ENCODE measurements at regions not wholly inside any gene's neighbourhood (a gene's known extent, or its start where the extent isn't known, plus 50 kb on each side); places are given as distances from the start of the nearest gene placed in this dataset.

DNA sequence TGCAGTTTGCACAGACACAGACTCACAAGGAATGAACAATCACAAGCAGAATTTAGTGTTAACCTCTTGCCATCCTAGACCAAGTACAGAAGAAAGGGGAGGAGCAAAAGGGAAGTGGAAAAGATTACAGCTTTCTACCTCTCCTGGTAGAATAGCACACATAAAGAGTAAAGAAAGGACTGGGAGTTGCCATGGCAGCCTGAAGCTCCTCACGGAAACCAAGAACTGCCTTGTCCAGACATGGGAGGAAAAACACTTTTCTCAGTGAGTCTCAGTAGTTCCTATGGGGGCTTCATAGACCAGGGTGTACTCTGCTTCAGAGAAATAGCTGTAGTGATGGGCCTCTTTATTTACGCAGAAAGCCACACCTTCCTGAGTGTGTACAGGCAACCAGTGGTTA, 114.7 kb upstream of the GAP43 start:
- intact Hi-C loops (cut with DNase I; ENCODE audit: low total_unique reads) = no loop called here
- DNase-seq (ENCODE audit: low spot score in 2 of 2) = no peak
- no peak overlapping the region for H3K4me3 ChIP-seq (ENCODE audit: low read depth, poor library complexity, severe bottlenecking)
- WGBS, 2 donors = 81 to 83% methylated on average over 2 of the region's 2 CpGs
- TF ChIP-seq, protein P1, sequence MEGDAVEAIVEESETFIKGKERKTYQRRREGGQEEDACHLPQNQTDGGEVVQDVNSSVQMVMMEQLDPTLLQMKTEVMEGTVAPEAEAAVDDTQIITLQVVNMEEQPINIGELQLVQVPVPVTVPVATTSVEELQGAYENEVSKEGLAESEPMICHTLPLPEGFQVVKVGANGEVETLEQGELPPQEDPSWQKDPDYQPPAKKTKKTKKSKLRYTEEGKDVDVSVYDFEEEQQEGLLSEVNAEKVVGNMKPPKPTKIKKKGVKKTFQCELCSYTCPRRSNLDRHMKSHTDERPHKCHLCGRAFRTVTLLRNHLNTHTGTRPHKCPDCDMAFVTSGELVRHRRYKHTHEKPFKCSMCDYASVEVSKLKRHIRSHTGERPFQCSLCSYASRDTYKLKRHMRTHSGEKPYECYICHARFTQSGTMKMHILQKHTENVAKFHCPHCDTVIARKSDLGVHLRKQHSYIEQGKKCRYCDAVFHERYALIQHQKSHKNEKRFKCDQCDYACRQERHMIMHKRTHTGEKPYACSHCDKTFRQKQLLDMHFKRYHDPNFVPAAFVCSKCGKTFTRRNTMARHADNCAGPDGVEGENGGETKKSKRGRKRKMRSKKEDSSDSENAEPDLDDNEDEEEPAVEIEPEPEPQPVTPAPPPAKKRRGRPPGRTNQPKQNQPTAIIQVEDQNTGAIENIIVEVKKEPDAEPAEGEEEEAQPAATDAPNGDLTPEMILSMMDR (IDR thresholded peaks at IDR 0.05) = no peak
- TF ChIP-seq POLR2A (IDR thresholded peaks at IDR 0.05) = no peak

DNA sequence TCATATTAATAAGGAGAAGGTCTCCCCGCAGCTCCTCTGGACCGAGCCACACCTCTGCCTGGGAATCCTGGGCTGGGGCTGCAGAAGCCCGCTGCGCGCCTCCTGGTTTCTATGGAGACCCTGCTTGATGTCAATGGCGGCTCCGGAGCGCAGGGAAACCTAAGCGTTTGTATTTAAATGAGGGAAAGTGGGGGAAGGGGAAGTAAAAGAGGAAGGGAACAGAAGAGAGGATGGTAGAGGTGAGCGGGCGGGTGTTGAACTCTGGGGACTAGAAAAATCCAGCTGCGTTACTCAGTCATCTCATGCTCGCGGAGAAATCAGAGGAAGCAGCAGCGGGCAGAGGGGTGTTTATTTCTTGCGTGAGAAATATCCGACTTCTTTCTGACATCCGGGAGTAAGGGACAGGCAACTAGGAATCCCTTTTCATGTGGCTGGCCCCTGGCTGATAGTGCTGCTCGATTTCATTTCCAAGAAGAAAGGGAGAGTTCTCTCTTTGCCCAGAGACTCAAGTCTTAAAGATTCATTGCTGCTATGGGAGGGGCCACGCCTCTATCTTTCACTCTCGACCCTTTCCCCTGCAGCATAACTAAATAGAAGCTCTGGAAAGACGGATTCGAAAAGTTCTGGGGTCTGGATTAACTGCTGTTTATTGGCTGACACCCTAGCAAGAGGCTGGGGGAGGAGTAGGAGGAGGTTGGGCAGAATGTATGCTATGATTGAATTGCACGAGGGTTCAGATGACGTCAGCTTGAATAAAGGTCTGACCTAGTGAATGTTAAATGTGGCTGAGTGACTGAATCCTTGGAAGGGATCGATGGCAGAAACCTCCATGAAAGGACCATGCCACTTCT, 110.5 kb upstream of the GAP43 start:
- no peak overlapping the region for H3K4me3 ChIP-seq (ENCODE audit: low read depth, poor library complexity, severe bottlenecking)
- TF ChIP-seq, protein P1 (IDR thresholded peaks at IDR 0.05) = no peak
- TF ChIP-seq POLR2A (IDR thresholded peaks at IDR 0.05) = no peak
- DNase-seq (ENCODE audit: low spot score in 2 of 2) = no peak
- WGBS, 2 donors = 0 to 1% methylated on average over 26 of the region's 26 CpGs
- intact Hi-C loops (cut with DNase I; ENCODE audit: low total_unique reads) = no loop called here

DNA sequence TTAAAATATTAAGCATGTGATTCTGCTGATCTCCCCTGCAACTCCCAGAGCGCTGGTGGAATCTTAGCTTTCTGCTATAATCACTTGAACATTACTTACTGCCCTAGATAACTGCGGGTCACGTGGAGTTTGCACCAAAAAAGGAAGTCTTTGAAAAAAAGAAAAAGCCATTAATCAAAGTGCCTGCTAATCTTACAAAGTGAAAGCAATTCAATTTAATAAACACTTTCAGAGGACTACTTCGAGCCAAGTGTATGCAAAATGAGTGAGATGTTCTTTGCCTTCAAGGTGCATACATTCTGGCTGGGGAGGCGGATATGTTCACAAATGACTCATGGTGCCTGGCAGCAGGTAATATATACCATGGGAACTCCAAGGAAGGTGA, 109.9 kb upstream of the GAP43 start:
- DNase-seq (ENCODE audit: low spot score in 2 of 2) = no peak
- intact Hi-C loops (cut with DNase I; ENCODE audit: low total_unique reads) = no loop called here
- TF ChIP-seq, protein P1 (IDR thresholded peaks at IDR 0.05) = no peak
- no peak for TF ChIP-seq POLR2A (IDR thresholded peaks at IDR 0.05)
- WGBS, 2 donors = 14 to 22% methylated on average over 5 of the region's 5 CpGs
- no peak overlapping the region for H3K4me3 ChIP-seq (ENCODE audit: low read depth, poor library complexity, severe bottlenecking)

DNA sequence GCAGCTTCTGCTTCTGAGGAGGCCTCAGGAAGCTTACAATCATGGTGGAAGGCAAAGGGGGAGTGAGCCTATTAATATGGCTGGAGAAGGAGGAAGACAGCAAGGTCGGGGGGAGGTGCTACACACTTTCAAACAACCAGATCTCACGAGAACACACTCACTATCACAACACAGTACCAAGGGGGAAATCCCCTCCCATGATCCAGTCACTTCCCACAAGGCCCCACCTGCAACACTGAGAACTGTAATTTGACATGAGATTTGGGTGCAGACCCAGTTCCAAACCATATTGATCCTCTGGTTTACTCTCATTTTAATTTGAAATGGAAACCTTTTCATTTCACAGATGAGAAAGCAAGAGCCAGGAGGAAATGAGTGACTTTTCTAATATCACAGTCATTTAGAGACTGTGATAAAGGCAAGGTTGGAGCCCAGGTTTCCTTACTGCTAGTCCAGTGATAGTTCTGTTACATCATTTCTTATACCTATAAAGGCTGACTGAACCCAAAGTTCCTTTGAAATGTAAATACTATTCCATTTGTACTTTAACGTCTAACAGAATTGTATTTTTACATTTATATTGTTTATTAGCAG, 105.8 kb upstream of the GAP43 start:
- WGBS, 2 donors = 77 to 90% methylated on average over 3 of the region's 3 CpGs
- intact Hi-C loops (cut with DNase I; ENCODE audit: low total_unique reads) = no loop called here
- H3K4me3 ChIP-seq (ENCODE audit: low read depth, poor library complexity, severe bottlenecking) = no peak overlapping the region
- TF ChIP-seq, protein P1 (IDR thresholded peaks at IDR 0.05) = no peak
- no peak for TF ChIP-seq POLR2A (IDR thresholded peaks at IDR 0.05)
- DNase-seq (ENCODE audit: low spot score in 2 of 2) = no peak

DNA sequence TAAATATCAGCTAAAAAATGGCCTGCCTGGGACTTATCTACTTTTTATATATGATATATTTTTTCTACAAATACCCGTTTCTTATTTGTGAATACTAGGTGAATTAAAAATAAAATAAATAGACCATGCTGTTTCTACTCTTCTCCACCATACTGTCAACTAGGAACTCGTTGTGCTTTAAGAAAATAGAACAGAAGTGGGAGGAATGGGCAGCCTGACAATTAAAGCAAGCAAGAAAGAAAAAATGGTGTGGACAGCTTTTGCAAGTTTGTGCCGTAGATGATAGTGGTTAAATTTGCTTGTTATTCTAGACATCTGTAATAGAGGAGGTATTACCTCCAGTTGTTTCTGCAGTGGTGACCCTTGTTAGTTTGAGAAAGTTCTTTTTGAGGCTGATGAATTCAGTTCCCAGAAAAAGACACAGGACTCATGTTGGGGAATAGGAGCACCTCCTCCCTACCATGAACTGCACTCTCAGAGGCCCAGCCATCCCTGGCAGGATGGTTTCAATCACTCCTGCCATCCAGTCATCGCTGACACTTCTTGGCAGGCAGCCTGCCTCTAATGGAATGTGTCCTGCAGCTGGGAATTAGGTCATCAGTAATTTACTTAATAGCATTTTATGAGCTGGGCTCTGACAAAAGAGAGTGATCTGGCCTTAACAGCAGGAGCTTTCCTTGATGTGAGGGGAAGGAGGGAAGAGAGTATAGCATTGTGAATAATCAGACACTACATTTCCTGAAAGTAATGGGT, 105.0 kb upstream of the GAP43 start:
- H3K4me3 ChIP-seq (ENCODE audit: low read depth, poor library complexity, severe bottlenecking) = no peak overlapping the region
- TF ChIP-seq POLR2A (IDR thresholded peaks at IDR 0.05) = no peak
- TF ChIP-seq, protein P1 (IDR thresholded peaks at IDR 0.05) = no peak
- intact Hi-C loops (cut with DNase I; ENCODE audit: low total_unique reads) = no loop called here
- WGBS, 2 donors = 48 to 54% methylated on average over 4 of the region's 4 CpGs
- DNase-seq (ENCODE audit: low spot score in 2 of 2) = peak in 1 of 2 donors; percentile 18
